Stimulated activated CD8-positive, alpha-beta memory T cell treated with anti-CD3 and anti-CD28 coated beads, Interleukin-15, amount 100 ng/mL, for 1 hour (primary cell): ENCODE measurements at regions not wholly inside any gene's neighbourhood (a gene's known extent, or its start where the extent isn't known, plus 50 kb on each side); places are given as distances from the start of the nearest gene placed in this dataset.
"Not testable (repeated sequence)": the region's sequence is repeated elsewhere in the genome, so short reads cannot be mapped to it uniquely, and the experiment has no call there.

Experiments used
- DNase-seq: peaks from one replicate; pipeline ENCODE4 v3.0.0-alpha.2; 2020; ENCODE audit warnings: low read depth

DNA sequence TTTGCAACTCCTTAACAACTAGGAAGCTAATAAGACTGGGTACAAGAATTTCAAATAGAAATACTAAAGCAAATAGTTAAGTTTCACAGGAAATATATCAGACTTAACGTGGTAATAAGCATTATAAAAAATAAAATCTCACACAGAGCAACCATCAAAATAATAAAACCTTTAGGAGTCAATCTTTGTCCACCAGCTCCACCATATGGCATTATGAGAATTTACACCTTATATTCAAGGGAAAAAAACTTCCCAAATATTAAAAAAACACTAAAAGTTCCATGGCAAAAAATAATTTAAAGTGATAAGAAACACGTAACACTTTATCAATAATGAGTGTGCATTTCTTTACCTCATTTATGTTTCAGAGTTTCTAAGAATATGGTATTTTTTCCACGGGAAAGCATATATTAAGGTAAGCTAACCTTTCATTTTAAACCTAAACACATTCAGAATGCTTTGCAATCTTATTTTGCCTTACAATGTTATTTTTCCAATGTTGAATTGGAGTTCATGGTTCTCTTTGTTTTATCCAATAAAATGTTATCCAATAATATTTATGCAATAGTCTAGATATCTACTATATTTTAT, 423.2 kb upstream of the SGCG start:
- DNase-seq, result no peak

DNA sequence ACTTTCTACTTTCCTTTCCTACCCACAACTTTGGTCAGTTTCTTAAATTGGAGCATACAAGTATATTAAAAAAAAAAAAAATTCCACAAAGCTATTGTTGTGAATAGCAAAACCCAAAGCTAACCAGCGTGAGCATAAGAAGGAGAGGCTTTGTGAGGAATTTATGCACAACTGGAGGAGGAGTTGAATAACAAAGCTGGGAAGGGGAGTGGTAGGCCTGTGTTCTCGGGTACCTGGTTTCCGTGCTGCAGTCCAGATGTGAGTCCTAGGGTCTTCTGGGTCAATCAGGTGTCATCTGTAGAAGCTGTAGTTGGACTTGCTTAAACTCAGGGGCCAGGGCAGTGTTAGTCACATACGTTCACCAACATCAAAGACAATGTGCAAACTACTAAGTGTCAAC, 422.5 kb upstream of the SGCG start:
- no peak for DNase-seq

DNA sequence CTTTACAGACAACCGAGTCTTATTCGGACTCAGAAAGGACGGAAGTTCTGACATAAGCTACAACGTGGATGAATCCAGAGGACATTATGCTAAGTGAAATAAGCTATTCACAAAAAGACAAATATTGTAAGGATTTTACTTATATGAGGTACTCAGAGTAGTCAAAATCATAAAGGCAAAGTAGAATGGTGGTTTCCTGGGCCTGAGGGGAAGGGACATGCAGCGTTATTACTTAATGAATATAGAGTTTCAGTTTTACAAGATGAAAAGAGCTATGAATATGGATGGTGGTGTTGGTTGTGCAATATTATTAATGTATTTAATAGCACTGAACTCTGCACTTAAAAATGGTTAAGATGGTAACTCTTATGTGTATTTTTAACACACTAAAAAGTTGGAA, 419.1 kb upstream of the SGCG start:
- no peak for DNase-seq

DNA sequence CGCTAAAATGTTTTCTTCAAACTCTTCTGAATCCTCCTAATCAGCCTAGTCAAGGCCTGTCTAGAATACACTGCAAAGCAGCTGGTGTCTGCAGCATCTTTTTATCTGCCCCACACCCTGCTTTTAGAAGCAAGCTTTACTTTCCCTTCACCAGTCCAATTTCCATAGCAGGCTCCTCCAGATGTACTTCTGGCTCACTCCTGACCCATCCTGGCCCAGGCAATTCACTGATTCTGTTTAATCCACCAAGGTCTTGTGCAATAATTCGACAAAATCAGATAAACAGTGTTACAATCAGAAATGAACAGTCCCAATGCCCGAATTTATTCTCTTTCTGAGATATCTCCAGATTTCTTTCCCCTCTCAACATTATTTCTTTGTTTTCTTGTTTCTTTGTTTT, 415.2 kb upstream of the SGCG start:
- DNase-seq, result no peak

DNA sequence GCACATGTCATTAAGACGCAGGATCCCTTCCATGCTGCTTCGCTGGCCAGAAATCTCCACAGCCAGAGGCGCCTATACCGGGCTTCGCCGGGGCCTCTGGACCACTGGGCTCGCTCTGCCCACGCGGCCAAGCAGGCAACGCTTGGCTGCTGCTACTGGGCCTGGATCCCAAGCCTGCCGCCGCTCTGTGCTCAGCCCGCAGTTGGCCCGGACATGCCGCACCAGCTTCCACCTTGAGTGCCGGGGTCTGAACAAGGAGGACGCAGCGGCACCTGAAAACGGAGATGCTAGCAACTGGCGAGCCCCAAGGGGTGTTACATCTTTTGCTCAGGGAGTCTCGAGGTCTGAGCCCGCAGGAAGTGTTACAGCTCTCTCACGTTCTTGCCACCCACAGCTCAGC, 409.9 kb upstream of the SGCG start:
- DNase-seq, result no peak

DNA sequence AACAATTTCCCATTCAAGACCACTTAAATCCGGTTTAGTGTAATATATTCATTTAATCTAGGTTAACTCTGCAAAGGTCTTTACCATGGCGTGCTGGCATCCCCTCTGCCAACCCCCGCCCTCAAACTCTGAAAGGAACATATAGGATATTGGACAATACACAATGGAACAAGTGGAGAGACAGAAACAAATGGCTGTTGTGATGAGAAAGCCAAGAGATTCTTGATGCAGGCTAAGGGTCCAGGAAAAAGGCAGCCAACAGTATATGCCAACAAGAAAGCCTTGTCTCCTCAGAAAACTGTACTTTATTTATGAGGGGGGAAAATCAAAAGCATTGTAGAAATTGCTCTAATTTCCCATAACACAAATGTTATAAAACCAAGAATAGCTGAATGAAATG, 407.3 kb upstream of the SGCG start:
- DNase-seq, result no peak

DNA sequence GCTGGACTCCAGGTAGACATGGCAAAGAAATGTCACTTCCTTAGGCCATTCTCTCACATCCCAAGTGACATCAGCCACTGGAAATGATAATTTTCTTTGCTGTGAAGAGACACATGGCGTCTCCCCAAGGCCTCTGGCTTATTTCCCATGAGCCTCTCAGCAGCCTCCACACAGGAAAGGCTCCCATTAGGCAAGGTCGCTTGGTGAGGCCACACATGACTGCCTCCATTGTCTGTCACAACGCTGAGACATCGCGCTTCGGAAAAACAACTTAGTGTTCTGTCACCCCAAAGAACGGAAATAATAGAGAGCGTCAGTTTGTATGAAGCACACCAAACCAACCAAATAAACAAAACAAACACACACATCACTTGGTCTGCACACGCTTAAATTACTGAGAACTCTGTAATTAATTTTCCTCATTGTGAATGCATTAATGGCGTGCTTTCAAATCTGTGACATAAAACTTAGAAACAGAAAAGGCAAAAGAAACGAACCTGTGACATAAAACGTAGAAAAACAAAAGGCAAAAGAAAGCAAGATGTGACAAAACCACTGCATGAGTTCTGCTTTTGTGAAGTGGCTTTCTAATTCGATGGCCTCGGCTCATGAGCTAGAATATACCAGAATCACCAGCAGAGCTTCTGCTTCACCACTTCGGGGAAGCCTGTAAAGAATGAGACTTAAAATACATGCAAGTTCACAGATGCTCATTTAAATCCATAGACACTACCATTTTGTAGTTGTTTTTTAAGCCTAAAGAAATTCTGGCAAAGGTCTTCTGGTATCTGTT, 404.2 kb upstream of the SGCG start:
- no peak for DNase-seq

DNA sequence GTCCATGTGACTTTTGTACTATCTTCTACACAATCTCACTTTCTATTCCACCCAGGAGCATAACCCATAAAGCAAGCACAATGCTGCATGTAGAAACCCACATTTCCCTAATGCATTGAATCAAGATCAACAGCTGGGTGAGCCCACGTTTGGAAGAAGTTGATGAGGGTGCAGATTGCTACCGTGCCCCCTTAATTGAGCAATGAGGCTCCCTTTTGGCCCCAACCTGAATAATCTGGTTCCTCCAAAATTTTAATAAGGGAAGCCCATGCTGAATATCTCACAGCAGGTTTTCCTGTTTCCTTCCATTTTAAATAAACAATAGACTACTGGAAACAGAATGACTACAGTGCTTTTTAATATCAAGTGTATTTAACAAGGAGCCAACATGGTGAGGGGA, 403.6 kb upstream of the SGCG start:
- no peak for DNase-seq

DNA sequence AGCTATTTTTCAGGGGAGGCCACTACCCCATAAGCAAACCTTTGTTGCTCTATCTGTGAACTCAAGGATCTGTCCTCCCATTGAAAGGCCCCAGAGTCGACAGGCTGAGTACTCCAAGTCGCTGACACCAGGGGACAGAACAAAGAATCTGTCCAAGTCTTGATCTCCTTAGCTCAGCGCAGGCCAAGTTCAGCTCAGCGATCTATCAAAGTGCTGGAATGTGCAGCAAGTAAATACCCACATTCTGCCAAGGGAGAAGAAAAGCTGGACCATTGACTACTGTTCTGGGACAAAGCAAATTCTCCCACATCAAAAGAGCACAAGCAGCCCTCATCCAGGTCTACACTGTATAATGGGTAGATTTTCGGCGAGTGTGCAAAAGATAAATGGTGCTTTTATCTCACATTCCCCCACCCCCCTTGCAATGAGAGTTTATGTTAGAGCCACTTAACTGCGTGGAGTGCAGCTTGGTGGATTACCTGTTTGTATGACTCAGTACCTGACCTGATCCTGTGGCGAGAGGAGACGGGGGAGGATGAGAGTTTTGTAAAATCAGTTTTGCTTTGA, 391.7 kb upstream of the SGCG start:
- DNase-seq, result no peak

DNA sequence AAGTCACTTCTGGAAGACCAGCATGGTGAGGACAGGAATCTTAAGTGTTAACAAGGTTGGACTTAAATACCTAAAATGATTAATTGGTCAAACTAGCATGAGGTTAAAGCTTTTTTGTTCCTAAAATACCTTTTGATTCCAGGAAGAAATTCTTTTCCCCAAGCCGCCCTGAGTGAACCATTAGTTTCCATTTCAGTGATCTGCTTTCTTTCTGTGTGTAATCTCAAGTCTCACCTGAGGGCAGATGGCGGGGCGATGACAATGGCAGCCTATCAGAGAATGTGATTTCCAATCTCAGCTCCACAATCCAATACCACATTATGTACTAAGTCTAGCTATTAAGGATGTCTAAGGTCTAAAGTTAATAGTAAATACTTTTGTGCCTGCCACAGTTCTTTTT, 390.9 kb upstream of the SGCG start:
- DNase-seq, result no peak

DNA sequence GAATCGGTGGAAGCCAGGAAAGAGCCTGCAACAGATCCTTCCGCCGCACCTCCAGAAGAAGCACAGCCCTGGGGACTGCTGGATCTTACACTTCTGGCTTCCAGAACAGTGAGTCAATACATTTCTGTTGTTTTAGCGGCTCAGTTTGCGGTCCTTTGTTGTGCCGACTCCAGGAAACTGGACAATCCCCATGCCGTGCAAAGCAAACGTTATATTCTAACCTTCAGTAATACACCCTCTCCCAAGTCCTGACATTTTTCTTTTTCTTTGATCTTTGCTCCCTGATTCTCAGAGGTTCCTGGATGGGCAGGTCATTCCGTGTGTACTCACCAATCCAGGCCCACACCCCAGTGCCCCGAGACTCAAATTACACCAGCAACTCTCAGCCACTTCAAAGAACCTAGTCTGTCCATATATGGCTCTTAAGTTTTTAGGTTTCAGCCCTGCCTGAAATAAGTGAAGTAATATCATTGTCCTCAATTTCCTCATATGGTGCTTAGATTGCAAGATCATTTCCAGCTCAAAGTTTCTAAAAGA, 387.1 kb upstream of the SGCG start:
- no peak for DNase-seq

DNA sequence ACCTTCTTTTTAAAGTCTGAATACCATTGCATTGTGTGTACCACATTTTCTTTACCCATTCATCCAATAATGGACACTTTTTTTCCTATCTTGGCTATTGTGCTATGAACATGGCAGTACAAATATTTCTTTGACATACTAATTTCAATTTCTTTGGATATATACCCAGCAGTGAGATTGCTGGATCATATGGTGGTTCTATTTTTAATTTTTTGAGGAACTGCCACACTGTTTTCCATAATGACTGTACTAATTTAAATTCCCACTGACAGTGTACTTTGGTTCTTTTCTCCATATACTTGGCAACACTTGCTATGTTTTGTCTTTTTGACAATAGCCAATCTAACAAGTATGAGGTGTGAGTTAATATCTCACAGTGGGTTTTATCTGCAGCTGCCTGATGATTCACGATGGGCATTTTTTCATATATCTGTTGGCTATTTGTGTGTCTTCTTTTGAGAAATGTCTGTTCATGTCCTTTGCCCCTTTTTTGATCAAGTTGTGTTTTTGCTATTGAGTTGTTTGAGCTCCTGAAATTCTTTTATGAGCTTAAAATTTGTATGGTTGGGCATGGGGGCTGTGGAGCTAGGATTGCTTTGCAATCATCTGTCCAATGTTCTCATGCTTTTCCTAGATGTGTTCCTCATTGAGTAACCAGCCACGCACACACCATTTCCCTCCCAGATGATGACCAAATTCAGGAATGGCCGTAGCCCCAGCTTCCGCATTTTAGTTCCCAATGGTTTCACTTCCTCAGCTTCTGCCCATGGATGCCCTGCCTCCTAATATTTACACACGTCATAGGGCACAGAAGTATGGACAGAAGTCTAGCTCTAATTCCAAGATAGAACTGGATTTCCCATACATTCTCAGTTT, 380.0 kb upstream of the SGCG start:
- no peak for DNase-seq

DNA sequence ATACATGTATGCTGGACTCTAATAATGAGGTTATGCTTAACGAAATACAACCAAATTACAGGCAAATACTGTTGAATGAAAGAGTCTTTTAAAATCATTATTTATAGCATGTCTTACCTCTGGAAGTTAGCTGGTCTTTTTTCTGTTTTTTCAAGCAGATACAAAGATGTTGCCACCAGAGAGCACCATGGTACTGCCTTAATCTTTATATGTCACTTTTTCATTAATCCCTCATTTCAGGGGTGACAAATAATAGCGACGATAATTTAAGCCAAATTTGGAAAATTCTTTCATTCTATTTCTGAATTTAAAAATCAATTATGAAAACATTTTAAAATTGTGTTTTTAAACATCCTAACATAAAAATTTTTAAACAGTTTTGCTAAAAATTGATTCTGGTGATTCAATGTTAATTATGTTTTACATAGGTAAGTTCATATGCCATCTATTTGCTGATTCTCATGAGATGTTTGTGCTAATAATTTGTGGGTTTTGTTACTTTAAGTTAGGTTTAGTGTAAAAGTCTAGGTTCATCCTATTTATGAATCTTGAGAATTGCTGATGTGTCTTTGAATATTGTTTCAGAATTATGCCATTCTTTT, 379.3 kb upstream of the SGCG start:
- no peak for DNase-seq

DNA sequence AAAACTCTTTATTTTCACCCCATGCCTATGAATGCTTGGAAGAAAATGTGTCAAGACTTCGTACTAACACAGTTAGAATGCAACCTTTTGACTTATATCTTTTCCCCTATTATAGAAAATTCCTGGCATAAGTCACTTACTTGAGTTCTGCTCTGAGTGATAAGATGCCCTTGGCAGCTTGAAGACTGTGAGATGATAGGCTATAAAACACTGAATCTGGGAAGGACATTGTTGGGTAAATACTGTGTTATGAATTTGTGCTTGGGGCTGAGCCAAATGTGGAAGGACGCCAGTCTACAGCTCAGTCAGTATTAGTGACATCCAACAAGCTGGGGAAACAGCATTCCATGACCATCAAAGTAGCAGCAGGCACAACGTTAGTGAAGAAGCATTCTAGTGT, 368.0 kb upstream of the SGCG start:
- DNase-seq, result no peak

DNA sequence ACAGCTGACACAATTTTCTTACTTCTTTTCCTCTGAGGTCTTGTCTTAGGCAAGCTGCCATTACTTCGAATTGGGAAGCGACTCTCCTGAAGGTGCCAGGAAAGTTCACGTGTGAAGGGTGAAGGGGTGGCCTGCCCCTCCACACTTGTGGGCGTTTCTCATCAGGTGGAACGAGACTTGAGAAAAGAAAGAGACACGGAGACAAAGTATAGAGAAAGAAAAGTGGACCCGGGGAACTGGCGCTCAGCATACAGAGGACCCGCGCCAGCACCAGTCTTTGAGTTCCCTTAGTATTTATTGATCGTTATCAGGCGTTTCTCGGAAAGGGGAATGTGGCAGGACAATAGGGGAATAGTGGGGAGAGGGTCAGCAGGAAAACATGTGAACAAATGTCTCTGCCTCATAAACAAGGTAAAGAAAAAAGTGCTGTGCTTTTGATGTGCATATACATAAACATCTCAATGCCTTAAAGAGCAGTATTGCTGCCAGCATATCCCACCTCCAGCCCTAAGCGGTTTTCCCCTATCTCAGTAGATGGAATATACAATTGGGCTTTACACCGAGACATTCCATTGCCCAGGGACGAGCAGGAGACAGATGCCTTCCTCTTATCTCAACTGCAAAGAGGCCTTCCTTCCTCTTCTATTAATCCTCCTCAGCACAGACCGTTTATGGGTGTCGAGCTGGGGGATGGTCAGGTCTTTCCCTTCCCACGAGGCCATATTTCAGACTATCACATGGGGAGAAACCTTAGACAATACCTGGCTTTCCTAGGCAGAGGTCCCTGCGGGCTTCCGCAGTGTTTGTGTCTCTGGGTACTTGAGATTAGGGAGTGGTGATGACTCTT, 367.0 kb upstream of the SGCG start:
- DNase-seq, result not testable (repeated sequence)

DNA sequence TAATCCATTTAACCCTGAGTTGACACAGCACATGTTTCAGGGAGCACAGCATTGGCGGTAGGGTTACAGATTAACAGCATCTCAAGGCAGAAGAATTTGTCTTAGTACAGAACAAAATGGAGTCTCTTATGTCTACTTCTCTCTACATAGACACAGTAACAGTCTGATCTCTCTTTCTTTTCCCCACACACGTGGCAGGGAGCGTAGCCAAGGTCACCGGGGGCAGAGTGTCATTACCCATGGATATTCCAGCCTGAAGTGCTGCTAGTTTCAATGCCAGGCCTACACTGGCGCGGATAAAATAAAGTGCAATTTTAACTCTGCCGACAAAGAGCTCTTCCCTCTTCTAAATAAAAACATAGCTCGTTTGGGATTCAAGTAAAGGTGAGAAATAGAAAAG, 366.3 kb upstream of the SGCG start:
- DNase-seq, result not testable (repeated sequence)

DNA sequence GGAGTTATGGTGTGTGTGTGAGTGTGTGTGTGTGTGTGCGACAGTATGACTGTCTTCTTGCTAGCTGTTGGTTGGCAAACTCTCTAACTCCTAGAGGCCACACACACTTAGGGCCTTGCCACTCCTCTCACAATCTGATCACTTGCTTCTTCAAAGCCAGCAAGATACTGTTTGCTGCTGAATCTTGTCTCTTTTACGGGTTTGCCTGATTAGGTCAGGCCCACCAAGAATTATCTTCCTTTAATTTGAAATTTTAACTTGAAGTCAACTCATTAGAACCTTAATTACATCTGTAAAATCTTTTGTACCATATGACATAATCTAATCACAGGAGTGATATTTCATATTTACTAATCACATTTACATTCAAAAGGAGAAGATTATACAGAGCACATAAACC, 359.2 kb upstream of the SGCG start:
- DNase-seq, result no peak

DNA sequence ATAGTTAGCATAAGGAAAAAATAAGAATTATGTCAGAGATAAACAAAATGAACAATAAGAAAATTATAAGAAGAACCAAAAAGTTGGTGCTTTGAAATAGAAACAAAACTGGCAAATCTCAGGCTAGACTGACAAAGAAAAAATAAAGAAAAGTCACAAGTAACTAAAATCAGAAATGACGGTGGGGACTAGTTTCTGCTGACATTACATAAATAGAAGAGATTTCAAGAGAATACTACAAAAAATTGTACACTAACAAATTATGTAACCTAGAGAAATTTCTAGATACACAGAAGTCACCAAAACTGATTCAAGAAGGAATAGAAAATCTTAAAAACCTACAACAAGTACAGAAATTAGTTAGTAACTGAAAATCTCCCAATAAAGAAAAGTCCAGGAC, 355.6 kb upstream of the SGCG start:
- no peak for DNase-seq

DNA sequence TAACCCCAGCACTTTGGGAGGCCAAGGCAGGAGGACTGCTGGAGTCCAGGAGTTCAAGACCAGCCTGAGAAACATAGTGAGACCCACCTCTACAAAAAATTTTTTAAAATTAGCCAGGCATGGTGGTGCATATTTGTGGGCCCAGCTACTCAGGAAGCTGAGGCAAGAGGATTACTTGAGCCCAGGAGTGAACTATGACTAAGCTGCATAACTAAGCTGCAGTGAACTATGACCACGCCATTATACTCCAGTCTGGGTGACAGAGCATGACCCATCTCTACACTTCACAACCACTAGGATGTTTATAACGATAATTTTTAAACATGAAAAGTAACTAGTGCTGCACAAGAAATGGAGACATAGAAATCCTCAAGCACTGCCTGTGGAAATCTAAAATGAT, 352.7 kb upstream of the SGCG start:
- no peak for DNase-seq

DNA sequence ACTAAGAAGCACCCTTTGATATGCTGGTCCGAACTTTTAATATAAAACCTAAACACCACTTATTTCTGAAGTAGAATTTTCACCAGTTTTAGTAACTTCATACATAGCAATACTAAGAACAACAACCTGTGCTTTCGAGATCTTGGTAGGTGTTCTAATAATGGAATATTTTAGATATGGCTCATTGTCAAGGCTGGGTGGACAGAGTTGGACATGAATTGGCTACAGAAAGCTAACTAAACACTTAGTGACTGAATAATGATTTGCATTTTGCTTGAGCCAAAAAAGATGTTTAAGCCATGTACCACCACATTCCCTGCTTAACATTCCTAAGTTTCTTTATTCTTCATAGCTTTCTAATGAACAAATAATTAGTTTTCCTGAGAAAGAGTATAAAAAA, 344.3 kb upstream of the SGCG start:
- no peak for DNase-seq

DNA sequence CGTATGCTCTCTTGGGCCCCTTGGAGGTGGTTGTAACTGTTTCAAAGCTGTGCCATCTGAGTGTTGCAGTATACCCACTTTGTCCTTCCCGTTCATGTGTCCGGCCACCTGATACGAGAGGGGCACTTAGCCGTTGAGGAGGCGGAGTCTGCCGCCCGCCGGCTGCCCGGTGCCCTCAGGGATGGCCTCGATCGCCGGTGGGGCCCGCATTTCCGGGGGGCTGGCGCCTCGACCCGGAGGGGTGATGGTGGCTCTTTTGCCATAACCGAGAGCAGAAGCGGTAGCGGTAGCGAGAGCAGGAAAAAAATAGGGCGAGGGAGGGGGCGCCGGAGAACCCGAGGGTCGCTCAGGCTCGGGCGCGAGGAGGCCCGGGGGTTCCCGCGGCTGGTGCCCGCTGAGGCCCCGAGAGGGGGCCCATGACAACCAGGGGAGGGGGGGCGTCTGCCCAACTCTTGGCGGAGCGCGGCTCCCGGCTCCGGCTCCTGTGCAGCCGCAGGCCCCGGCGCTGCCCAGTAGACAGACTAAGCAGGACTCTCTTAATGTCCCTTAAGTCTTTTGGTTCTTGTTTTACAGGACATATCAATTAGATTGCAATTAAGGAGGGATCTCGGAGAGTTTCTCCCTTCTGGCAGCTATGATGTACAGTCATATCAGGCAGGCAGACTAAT, 342.7 kb upstream of the SGCG start:
- no peak for DNase-seq
